Stomach (tissue), 4 donors: ENCODE measurements at regions not wholly inside any gene's neighbourhood (a gene's known extent, or its start where the extent isn't known, plus 50 kb on each side); places are given as distances from the start of the nearest gene placed in this dataset.

Experiments
- CTCF ChIP-seq, 7 experiments: fragments of 450-650 bp in 4 of 7; fragments of 200-600 bp in 3 of 7; sonication (generic) in 3 of 7; IDR thresholded peaks; one replicate each; pipeline ENCODE4 v1.5.1; 2016 to 2019; ENCODE audit warnings: antibody characterized with exemption in 7 of 7, control low read depth in 2 of 7, mild to moderate bottlenecking in 1 of 7
- EP300 ChIP-seq: sonication (generic); formaldehyde crosslinking; IDR thresholded peaks from one replicate; pipeline ENCODE4 v1.6.1; 2017; ENCODE audit warnings: antibody characterized with exemption

GRCh38 chr20:48390981-48391380, 436.8 kb downstream of the PREX1 start:
- no peak for TF ChIP-seq CTCF (IDR thresholded peaks at IDR 0.05)
- no peak for TF ChIP-seq EP300
